Osteoblast (primary cell): ENCODE measurements at regions not wholly inside any gene's neighbourhood (a gene's known extent, or its start where the extent isn't known, plus 50 kb on each side); places are given as distances from the start of the nearest gene placed in this dataset.

Experiments
- DNase-seq: peaks from one replicate; pipeline ENCODE4 v3.0.0; 2011; ENCODE audit warnings: low spot score, mixed read lengths; ENCODE audit not compliant: insufficient read length; ENCODE audit errors: missing footprints
- H2AFZ ChIP-seq: 2 replicates; pipeline ENCODE4 v1.6.0; 2011; ENCODE audit warnings: mild to moderate bottlenecking, low read length
- H3K27ac ChIP-seq: 2 replicates; pipeline ENCODE4 v1.5.1; 2011; ENCODE audit warnings: mild to moderate bottlenecking, low read depth, low read length, moderate library complexity
- H3K27me3 ChIP-seq: 2 replicates; pipeline ENCODE4 v1.6.0; 2012; ENCODE audit warnings: mild to moderate bottlenecking, control low read depth, inconsistent platforms, low read length, moderate library complexity; ENCODE audit not compliant: insufficient read depth
- H3K36me3 ChIP-seq: 2 replicates; pipeline ENCODE4 v1.5.1; 2011; ENCODE audit warnings: mild to moderate bottlenecking, low read length, control low read depth, moderate library complexity; ENCODE audit not compliant: insufficient read depth
- H3K4me1 ChIP-seq: 2 replicates; pipeline ENCODE4 v1.5.1; 2011; ENCODE audit warnings: mild to moderate bottlenecking, low read length, control low read depth, moderate library complexity; ENCODE audit not compliant: insufficient read depth
- H3K4me2 ChIP-seq: 2 replicates; pipeline ENCODE4 v1.6.0; 2011; ENCODE audit warnings: mild to moderate bottlenecking, low read length; ENCODE audit not compliant: insufficient read depth
- H3K4me3 ChIP-seq: fragments of 200-600 bp; sonication (generic); 3 replicates; pipeline ENCODE4 v1.5.1; 2012; ENCODE audit warnings: mild to moderate bottlenecking, low read length, inconsistent platforms; ENCODE audit not compliant: insufficient read depth
- H3K79me2 ChIP-seq: 2 replicates; pipeline ENCODE4 v1.6.0; 2012; ENCODE audit warnings: mild to moderate bottlenecking, low read length, control low read depth, inconsistent platforms; ENCODE audit not compliant: insufficient read depth
- H3K9me3 ChIP-seq: 2 replicates; pipeline ENCODE4 v1.5.1; 2011; ENCODE audit warnings: low read depth, low read length, control low read depth
- H4K20me1 ChIP-seq: 2 replicates; pipeline ENCODE4 v1.6.0; 2012; ENCODE audit warnings: mild to moderate bottlenecking, low read length, control low read depth; ENCODE audit not compliant: insufficient read depth
- CTCF ChIP-seq: IDR thresholded peaks from 2 replicates; pipeline ENCODE4 v1.5.1; 2011; ENCODE audit warnings: mild to moderate bottlenecking, low read depth, low read length, moderate library complexity; ENCODE audit errors: extremely low read depth

- Histone ChIP-seq H3K4me1 (peaks cover 4% of the 10 kb centered on the region), H3K79me2 (no peaks in the 10 kb centered on the region), H3K4me3 (no peak overlapping the region), H3K9me3 (no peaks in the 10 kb centered on the region), H3K4me2 (no peak overlapping the region), H3K36me3 (no peaks in the 10 kb centered on the region), H3K27ac (no peak overlapping the region), H4K20me1 (no peaks in the 10 kb centered on the region), H2AFZ (no peak overlapping the region), H3K27me3 (no peaks in the 10 kb centered on the region)
- DNase-seq = no peak
- TF ChIP-seq CTCF = no peak
Observed at GRCh38 chr5:17096952-17097695, 120.3 kb upstream of the BASP1 start.

- no peaks in the 10 kb centered on the region for H3K27me3 ChIP-seq
- no peaks in the 10 kb centered on the region for H3K79me2 ChIP-seq
- peak; percentile 13 for TF ChIP-seq CTCF
- no peaks in the 10 kb centered on the region for H3K9me3 ChIP-seq
- H3K4me1 ChIP-seq = peaks cover 5% of the 10 kb centered on the region
- H2AFZ ChIP-seq = no peak overlapping the region
- H4K20me1 ChIP-seq = no peaks in the 10 kb centered on the region
- DNase-seq = no peak
- no peak overlapping the region for H3K27ac ChIP-seq
- H3K36me3 ChIP-seq = no peaks in the 10 kb centered on the region
- H3K4me2 ChIP-seq = no peak overlapping the region
- H3K4me3 ChIP-seq = no peak overlapping the region
Observed at GRCh38 chr5:17099946-17100345, 117.5 kb upstream of the BASP1 start.

GRCh38 chr5:17103461-17103860, 114.0 kb upstream of the BASP1 start:
- no peak overlapping the region for H2AFZ ChIP-seq
- no peak for DNase-seq
- H3K9me3 ChIP-seq = no peaks in the 10 kb centered on the region
- no peak overlapping the region for H3K4me3 ChIP-seq
- H4K20me1 ChIP-seq = no peaks in the 10 kb centered on the region
- H3K4me1 ChIP-seq = peaks cover 20% of the 10 kb centered on the region
- H3K36me3 ChIP-seq = no peaks in the 10 kb centered on the region
- TF ChIP-seq CTCF = no peak
- no peak overlapping the region for H3K27ac ChIP-seq
- no peaks in the 10 kb centered on the region for H3K79me2 ChIP-seq
- H3K4me2 ChIP-seq = no peak overlapping the region
- no peaks in the 10 kb centered on the region for H3K27me3 ChIP-seq

- H3K79me2 ChIP-seq = no peaks in the 10 kb centered on the region
- peak overlapping the region; percentile 62 for H3K27ac ChIP-seq
- peaks cover 20% of the 10 kb centered on the region for H3K4me1 ChIP-seq
- DNase-seq = peak; percentile 80
- peak overlapping the region; percentile 72 for H2AFZ ChIP-seq
- no peak overlapping the region for H3K4me3 ChIP-seq
- peak overlapping the region; percentile 29 for H3K4me2 ChIP-seq
- H3K36me3 ChIP-seq = no peaks in the 10 kb centered on the region
- no peaks in the 10 kb centered on the region for H3K27me3 ChIP-seq
- no peak for TF ChIP-seq CTCF
- H3K9me3 ChIP-seq = no peaks in the 10 kb centered on the region
- no peaks in the 10 kb centered on the region for H4K20me1 ChIP-seq
Observed at GRCh38 chr5:17105744-17106418, 111.5 kb upstream of the BASP1 start.
